MCF 10A (cell line): ENCODE measurements at regions not wholly inside any gene's neighbourhood (a gene's known extent, or its start where the extent isn't known, plus 50 kb on each side); places are given as distances from the start of the nearest gene placed in this dataset.

Experiments
- BruUV-seq: library from RNA; stranded (reverse); fragments of 400-500 nt; replicated peaks from 2 replicates; lab custom pipeline; 2021; lab: Mats Ljungman, UMichigan
- CTCF ChIA-PET: fragments of 300-600 bp; sonication (Branson Sonifier 250); formaldehyde crosslinking; extraction: SDS; loops from one replicate; lab custom pipeline; 2021; ENCODE audit warnings: antibody characterized with exemption, inconsistent platforms; lab: Yijun Ruan, JAX
- POLR2A ChIA-PET: fragments of 300-600, 350-650 bp; sonication (Branson Sonifier 250); formaldehyde crosslinking; extraction: SDS; loops from one replicate; lab custom pipeline; 2020; ENCODE audit warnings: antibody characterized with exemption, inconsistent platforms; lab: Yijun Ruan, JAX
- DNase-seq: peaks from one replicate; pipeline ENCODE4 v3.0.0-alpha.2; 2018; ENCODE audit not compliant: unreplicated experiment
- H3K27ac Mint-ChIP-seq: one replicate; pipeline ENCODE4 v1.8.0; 2022; ENCODE audit warnings: mild to moderate bottlenecking, low read depth, mixed read lengths; ENCODE audit not compliant: unreplicated experiment
- H3K27me3 Mint-ChIP-seq: one replicate; pipeline ENCODE4 v1.8.0; 2022; ENCODE audit warnings: mixed read lengths; ENCODE audit not compliant: insufficient read depth, unreplicated experiment
- H3K36me3 Mint-ChIP-seq: one replicate; pipeline ENCODE4 v1.8.0; 2022; ENCODE audit warnings: mild to moderate bottlenecking, moderate library complexity, mixed read lengths; ENCODE audit not compliant: insufficient read depth, unreplicated experiment
- H3K4me1 Mint-ChIP-seq: one replicate; pipeline ENCODE4 v1.8.0; 2022; ENCODE audit warnings: mixed read lengths; ENCODE audit not compliant: insufficient read depth, unreplicated experiment
- H3K4me3 Mint-ChIP-seq: one replicate; pipeline ENCODE4 v1.8.0; 2022; ENCODE audit warnings: mild to moderate bottlenecking, moderate library complexity, mixed read lengths; ENCODE audit not compliant: unreplicated experiment
- H3K9me3 Mint-ChIP-seq: one replicate; pipeline ENCODE4 v1.8.0; 2022; ENCODE audit warnings: mixed read lengths; ENCODE audit not compliant: unreplicated experiment
- intact Hi-C: fragments of 100-400 bp; cut with micrococcal nuclease; formaldehyde crosslinking; loops from 2 replicates; pipeline ENCODE4 v1.14.1; 2022
- TF ChIP-seq, protein P1 (sequence below): fragments of 200-600 bp; IDR thresholded peaks from one replicate; pipeline ENCODE4 v1.8.0; 2022; ENCODE audit warnings: antibody characterized with exemption, mild to moderate bottlenecking; ENCODE audit not compliant: unreplicated experiment

DNA sequence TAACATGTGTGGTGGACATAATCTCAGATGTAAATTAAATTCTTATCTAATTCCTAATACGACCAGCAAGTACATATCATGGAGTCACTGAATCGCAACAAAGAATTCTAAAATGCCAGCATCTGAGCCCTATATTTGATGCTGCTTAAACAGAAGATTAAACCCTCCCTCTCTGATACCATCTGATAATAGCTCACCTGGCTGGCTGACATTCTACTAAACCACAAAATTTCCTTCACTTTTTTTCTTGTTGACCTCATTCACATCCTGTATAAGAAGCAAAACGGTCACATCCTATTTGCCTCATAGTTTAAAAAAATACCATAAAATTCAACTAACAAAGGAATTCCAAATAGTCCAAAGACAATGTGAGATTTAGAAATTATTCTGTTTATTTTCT, 371.6 kb upstream of the SLC8A1 start:
- ChIA-PET POLR2A (no interaction called here), CTCF (interaction anchor here (0.8 kb wide), 1 partner anchor 875 kb away, joined by 4 read pairs; no protein-coding TSS in a partner anchor)
- BruUV-seq: no TSS peak
- Mint-ChIP-seq H3K4me1 (peaks cover 5% of the 10 kb centered on the region), H3K36me3 (no peaks in the 10 kb centered on the region), H3K27me3 (no peaks in the 10 kb centered on the region), H3K9me3 (no peaks in the 10 kb centered on the region), H3K4me3 (no peak overlapping the region), H3K27ac (no peak overlapping the region)
- TF ChIP-seq, protein P1, sequence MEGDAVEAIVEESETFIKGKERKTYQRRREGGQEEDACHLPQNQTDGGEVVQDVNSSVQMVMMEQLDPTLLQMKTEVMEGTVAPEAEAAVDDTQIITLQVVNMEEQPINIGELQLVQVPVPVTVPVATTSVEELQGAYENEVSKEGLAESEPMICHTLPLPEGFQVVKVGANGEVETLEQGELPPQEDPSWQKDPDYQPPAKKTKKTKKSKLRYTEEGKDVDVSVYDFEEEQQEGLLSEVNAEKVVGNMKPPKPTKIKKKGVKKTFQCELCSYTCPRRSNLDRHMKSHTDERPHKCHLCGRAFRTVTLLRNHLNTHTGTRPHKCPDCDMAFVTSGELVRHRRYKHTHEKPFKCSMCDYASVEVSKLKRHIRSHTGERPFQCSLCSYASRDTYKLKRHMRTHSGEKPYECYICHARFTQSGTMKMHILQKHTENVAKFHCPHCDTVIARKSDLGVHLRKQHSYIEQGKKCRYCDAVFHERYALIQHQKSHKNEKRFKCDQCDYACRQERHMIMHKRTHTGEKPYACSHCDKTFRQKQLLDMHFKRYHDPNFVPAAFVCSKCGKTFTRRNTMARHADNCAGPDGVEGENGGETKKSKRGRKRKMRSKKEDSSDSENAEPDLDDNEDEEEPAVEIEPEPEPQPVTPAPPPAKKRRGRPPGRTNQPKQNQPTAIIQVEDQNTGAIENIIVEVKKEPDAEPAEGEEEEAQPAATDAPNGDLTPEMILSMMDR: no peak
- DNase-seq: no peak
- intact Hi-C loops: no loop called here

DNA sequence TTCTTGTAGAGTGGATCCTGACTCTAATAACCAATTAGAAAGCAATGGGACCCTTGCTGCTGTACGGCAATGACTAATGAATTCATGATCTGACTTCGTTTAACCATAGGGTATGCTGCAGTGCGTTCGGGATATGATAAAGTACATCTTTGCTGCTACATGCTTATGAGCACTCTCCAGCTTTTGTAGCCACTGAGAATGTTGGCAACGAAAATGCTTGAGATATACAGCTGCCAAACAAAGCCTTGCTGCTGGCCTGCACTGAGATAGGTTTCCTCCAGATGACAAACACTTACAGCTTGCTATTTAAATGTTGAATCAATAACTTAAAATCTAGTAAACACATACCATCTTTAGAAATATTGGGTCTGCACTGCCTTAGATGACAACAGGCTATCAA, 372.4 kb upstream of the SLC8A1 start:
- POLR2A ChIA-PET: interaction anchor here (0.7 kb wide), 1 partner anchor 94 kb away, joined by 3 read pairs; no protein-coding TSS in a partner anchor
- DNase-seq: no peak
- H3K4me1 Mint-ChIP-seq: peaks cover 5% of the 10 kb centered on the region
- intact Hi-C loops: no loop called here
- no peak overlapping the region for H3K27ac Mint-ChIP-seq
- CTCF ChIA-PET: interaction anchor here (0.8 kb wide), 1 partner anchor 874 kb away, joined by 4 read pairs; no protein-coding TSS in a partner anchor
- no peaks in the 10 kb centered on the region for H3K27me3 Mint-ChIP-seq
- H3K36me3 Mint-ChIP-seq: no peaks in the 10 kb centered on the region
- TF ChIP-seq, protein P1: no peak
- H3K9me3 Mint-ChIP-seq: no peaks in the 10 kb centered on the region
- H3K4me3 Mint-ChIP-seq: no peak overlapping the region
- no TSS peak for BruUV-seq

DNA sequence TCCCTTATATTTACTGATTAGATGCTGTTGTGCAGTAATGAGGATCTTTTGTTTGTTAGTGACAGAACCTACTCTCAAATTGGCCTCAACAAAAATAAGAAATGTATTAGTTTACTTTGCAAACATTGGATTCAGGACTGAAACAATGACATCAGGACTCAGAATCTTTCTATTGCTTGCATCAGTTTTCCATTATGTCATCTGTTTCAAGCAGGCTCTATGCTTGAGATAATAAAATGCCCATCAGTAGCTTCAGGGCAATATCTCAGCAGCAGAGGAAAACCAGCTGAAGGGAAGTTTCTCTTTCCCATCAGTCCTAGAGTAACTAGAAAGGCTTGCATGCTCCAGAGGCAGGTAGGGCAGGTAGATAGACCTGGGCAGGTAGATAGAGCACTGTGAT, 375.5 kb upstream of the SLC8A1 start:
- CTCF ChIA-PET: no interaction called here
- H3K4me3 Mint-ChIP-seq: no peak overlapping the region
- no peaks in the 10 kb centered on the region for H3K27me3 Mint-ChIP-seq
- BruUV-seq: no TSS peak
- H3K9me3 Mint-ChIP-seq: no peaks in the 10 kb centered on the region
- H3K4me1 Mint-ChIP-seq: peaks cover 5% of the 10 kb centered on the region
- no peak overlapping the region for H3K27ac Mint-ChIP-seq
- intact Hi-C loops: no loop called here
- no peak for DNase-seq
- H3K36me3 Mint-ChIP-seq: no peaks in the 10 kb centered on the region
- POLR2A ChIA-PET: no interaction called here
- TF ChIP-seq, protein P1: no peak

DNA sequence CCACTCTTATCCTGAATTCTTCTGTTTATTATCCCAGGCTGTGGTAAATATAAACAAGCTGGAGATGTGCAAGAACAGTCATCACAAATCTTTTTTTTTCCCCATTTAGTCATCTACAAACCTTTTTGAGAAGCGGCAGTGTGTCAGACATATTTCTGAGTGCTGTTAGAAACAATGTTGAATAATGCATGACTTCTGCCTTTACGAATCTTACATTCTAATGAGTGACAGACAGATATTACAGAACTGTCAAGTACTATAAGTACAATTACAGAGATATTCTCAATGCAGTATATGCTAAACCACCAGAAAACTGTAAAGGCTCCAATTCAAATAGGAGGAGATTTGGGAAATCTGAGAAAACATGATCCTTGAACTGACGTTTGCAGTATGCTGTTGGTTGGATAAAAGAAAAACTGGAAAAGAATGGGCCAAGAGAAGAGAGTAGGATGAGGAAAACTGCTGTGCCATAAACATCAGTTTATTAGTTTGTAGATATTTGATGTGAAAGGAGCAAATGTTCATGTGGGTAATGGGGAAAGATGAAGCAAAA, 379.5 kb upstream of the SLC8A1 start:
- POLR2A ChIA-PET: no interaction called here
- CTCF ChIA-PET: no interaction called here
- no peaks in the 10 kb centered on the region for H3K27me3 Mint-ChIP-seq
- peaks cover 5% of the 10 kb centered on the region for H3K4me1 Mint-ChIP-seq
- no peaks in the 10 kb centered on the region for H3K9me3 Mint-ChIP-seq
- no peak overlapping the region for H3K4me3 Mint-ChIP-seq
- H3K36me3 Mint-ChIP-seq: no peaks in the 10 kb centered on the region
- intact Hi-C loops: no loop called here
- no peak for DNase-seq
- H3K27ac Mint-ChIP-seq: no peak overlapping the region
- BruUV-seq: no TSS peak
- TF ChIP-seq, protein P1: no peak
